ENCODE measurements at regions not wholly inside any gene's neighbourhood (a gene's known extent, or its start where the extent isn't known, plus 50 kb on each side); places are given as distances from the start of the nearest gene placed in this dataset.
"Not testable (repeated sequence)": the region's sequence is repeated elsewhere in the genome, so short reads cannot be mapped to it uniquely, and the experiment has no call there.

DNA sequence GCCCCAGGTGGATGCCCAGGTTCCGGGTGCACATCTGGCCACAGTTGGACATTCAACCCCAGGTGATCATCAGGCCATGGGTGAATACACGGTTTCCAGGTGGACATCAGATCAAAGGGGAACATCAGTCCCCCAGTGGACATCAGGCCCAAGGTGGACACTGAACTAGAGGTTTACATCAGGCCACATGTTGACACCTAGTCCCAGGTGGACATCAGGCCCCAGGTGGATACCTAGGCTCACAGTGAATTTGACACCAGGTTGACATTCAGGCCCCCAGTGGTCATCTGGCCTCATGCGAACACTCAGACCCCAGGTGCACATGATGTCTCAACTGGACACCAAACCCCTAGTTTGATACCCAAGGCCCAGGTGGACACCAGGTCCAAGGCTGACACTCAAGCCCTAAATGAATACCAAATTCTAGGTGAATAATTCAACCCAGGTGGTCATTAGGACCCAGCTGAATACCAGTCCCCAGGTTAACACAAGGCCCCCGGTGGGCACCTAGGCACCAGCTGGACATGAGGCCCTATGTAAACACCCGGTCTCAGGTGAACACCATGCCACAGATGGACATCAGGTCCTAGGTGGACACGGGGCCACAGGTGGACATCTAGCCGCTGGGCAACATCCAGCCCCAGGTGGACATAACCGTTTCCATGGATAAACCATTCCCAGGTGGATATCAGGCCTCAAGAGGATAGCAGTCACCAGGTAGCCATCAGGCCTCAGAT lies 200.4 kb downstream of the POTEM start:
- not testable (repeated sequence) for DNase-seq (ENCODE audit: extremely low read depth, low read depth)

DNA sequence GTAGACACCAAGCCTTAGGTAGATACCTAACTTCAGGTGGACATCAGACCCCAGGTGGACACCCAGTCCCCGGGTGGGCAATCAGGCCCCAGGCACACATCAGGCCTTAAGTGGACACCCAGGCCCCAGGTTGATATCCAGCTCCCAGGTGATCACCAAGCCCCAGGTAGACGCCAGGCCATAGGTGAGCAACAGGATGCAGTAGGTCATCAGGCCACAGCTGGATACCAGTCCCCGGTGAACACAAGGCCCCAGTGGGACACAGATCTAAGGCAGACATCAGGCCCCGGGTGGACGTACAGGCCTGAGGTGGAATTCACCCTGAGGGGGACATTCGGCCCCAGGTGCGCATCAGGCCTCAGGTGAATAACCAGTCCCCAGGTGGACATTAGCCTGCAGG lies 201.0 kb downstream of the POTEM start:
- DNase-seq (ENCODE audit: extremely low read depth, low read depth): not testable (repeated sequence)

DNA sequence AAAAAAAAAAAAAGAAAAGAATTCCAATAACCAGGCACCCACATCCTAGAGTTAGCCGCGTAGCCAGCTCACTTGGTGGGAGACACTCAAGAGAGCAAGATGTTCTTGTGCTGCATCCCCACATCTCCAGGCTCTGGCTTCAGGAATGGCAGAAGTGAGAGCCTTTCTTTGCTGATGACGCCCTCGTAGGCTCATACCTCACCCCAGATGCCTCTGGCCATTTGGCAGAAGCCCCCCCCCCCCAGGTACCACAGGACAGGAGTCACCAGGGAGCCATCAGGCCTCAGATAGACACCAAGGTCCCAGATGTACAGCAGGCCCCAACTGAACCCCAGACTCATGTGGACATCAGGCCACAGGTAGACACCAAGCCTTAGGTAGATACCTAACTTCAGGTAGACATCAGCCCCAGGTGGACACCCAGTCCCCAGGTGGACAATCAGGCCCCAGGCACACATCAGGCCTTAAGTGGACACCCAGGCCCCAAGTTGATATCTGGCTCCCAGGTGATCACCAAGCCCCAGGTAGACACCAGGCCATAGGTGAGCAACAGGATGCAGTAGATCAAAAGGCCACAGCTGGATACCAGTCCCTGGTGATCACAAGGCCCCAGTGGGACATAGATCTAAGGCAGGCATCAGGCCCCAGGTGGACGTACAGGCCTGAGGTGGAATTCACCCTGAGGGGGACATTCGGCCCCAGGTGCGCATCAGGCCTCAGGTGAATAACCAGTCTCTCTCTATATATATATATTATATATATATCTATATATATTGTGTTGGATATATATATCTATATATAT lies 202.5 kb downstream of the POTEM start:
- DNase-seq (ENCODE audit: extremely low read depth, low read depth): not testable (repeated sequence)

DNA sequence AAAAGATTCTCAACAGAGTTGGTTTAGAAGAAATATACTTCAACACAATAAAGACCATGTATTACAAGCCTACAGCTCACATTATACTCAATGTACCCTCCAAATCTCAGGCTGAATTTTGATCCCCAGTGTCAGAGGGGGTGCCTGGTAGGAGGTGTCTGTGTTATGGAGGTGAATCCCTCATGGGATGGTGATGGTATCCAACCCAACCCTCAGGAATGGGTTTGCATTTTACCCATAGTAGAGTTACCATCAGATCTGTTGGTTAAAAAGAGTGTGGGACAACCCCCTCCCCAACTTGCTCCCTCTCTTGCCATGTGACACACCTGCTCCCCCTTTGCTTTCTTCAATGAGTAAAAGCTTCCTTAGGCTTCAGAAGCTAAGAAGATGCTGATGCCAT lies 205.5 kb downstream of the POTEM start:
- DNase-seq (ENCODE audit: extremely low read depth, low read depth): not testable (repeated sequence)

DNA sequence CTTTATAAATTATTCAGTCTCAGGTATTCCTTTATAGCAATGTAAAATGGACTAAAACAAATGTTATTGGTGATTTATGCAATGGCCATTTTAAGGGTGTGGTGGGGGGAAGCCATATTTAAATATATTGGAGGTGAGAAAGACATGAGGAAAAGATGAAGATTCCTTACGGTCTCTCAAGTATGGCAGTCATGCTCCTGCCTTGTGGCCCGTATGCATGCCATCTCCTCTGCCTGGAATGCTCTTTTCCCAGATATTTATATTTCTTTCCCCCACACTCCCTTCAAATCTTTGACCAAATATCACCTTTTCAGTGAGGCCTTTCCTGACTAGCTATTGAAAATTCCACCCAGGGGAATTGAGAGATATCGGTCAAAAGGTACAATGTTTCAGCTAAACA lies 206.0 kb downstream of the POTEM start:
- DNase-seq (ENCODE audit: extremely low read depth, low read depth): not testable (repeated sequence)

DNA sequence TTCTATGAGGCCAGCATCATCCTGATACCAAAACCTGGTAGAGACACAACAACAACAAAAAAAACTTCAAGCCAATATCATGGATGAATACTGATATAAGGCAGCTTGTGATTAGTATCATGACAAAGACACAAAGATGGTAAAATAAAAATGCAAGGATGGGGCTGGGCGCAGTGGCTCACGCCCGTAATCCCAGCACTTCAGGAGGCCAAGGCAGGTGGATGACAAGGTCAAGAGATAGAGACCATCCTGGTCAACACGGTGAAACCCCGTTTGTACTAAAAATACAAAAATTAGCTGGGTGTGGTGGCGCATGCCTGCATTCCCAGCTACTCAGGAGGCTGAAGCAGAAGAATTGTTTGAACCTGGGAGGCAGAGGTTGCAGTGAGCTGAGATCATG lies 210.2 kb downstream of the POTEM start:
- not testable (repeated sequence) for DNase-seq (ENCODE audit: extremely low read depth, low read depth)

DNA sequence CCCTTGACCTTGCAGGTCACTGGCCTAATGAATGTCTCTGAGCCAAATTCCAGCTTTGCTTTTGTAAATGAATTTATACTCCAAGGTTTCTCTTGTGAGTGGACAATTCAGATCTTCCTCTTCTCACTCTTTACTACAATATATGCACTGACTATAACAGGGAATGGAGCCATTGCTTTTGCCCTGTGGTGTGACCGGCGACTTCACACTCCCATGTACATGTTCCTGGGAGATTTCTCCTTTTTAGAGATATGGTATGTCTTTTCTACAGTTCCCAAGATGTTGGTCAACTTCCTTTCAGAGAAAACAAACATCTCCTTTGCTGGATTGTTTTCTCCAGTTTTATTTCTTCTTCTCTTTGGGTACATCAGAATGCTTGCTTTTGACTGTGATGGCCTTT lies 213.1 kb downstream of the POTEM start:
- DNase-seq (ENCODE audit: extremely low read depth, low read depth): not testable (repeated sequence)

DNA sequence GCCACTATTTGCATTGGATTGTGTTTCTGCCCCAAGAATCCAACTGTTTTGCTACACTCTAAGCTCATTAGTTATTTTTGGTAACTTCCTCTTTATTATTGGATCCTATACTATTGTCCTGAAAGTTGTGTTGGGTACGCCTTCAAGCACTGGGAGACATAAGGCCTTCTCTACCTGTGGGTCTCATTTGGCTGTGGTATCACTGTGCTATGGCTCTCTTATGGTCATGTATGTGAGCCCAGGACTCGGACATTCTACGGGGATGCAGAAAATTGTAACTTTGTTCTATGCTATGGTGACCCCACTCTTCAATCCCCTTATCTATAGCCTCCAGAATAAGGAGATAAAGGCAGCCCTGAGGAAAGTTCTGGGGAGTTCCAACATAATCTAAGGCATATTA lies 213.6 kb downstream of the POTEM start:
- DNase-seq (ENCODE audit: extremely low read depth, low read depth): not testable (repeated sequence)

DNA sequence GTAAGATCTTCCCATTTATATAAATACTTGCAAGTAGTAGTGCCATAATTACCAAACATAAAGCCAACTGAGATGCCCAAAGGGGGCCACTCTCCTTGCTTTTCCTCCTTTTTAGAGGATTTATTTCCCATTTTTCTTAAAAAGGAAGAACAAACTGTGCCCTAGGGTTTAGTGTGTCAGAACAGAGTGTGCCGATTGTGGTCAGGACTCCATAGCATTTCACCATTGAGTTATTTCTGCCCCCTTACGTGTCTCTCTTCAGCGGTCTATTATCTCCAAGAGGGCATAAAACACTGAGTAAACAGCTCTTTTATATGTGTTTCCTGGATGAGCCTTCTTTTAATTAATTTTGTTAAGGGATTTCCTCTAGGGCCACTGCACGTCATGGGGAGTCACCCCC lies 227.9 kb downstream of the POTEM start:
- DNase-seq (ENCODE audit: extremely low read depth, low read depth): not testable (repeated sequence)

DNA sequence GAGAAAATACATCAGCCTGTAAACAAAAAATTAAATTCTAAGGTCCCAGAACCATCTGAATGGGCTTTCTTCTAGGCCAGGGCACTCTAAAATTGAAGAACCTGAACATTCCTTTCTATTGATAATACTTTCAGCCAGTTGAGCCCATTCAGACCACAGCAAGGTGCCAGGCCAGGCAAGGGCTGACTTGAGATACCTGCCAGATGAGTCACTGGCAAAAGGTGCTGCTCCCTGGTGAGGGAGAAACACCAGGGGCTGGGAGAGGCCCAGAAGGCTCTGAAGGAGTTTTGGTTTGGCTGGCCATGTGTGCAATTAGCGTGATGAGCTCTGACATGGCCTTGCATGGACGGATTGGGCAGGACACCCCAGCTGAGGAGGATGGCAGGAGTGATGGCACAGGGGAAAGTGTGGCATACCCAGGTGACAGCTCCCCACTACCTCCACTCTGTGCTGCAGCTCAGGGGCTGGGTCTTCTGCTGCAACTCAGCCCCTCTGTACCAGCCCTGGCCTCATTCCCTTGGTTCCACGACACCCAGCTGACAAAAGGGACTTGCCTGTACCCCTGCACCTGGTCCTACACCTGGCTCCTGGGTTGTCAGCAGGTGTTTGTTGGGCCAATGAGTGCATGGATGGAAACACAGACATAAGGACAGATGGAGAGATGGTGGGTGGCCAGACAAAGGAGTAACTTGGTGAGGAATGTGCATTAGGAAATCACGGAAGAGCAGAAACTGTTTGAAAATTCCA lies 230.4 kb downstream of the POTEM start:
- DNase-seq (ENCODE audit: extremely low read depth, low read depth): not testable (repeated sequence)

DNA sequence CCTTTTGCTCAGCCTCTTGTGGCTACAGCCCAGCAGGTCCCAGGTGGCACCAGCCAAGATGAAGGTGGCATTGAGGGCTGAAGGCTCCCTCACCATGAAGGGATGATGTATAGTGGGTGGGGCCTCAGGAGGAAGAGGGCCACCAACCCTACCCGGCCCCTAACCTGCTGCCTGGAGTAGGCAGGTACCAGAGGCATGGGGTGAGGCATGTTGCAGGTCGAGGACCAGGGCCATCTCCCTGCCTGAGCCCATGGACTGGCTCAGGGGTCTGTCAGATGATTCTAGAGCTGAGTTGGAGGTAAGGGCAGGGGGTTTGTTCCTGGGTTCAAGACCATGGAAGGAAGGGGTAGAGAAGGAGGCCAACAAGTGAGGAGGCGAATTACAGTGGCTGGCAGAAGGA lies 231.1 kb downstream of the POTEM start:
- DNase-seq (ENCODE audit: extremely low read depth, low read depth): not testable (repeated sequence)

DNA sequence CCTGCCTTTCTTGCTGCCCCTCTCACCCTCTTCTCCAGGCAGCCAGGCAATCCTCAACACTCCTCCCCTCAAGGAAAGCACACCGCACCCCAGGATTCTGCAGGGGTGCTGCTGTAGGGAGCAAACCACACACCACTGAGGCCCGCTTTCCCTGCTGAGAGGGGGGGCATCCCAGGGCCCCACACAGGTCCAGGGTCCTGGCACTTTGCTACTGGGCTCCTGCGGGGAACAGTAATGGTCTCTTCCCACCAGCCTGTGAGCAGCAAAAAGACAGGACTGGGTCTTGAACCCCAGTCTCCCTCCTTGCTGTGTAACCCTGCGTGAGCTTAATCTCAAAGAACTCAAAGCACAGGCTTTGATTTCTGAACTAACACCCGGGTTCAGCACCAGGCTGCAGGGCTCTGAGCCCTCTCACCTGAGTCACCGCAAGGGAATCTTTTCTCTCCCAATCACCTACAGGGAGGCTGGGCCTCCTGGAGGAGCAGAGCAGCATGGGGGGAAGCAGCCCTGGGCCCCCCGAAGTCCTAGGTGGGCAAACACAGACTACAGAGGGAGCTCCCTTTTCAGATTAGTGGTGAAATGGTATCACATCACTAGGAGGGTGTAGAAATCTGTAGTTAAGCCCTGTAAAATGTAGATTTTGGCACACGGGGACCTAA lies 232.6 kb downstream of the POTEG start:
- not testable (repeated sequence) for DNase-seq (ENCODE audit: extremely low read depth, low read depth)

DNA sequence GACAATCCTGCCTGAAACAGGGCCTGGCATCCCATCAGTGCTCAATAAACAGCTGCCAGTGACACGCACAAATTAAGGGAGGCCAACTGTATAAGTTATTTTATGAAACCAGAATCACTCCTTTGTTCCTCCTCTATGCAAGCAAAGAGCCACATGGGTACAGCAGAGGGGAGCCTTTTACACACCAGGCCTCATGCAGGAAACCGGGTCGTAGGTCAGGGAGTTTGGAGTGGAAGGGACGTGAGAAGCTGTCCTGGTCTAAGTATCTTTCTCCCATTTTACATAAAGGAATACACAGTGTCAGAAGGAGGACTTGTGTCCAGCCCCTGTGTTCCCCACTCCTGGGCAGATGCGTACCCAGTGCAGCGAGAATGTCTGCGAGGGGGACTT lies 232.1 kb downstream of the POTEG start:
- DNase-seq (ENCODE audit: extremely low read depth, low read depth): not testable (repeated sequence)

DNA sequence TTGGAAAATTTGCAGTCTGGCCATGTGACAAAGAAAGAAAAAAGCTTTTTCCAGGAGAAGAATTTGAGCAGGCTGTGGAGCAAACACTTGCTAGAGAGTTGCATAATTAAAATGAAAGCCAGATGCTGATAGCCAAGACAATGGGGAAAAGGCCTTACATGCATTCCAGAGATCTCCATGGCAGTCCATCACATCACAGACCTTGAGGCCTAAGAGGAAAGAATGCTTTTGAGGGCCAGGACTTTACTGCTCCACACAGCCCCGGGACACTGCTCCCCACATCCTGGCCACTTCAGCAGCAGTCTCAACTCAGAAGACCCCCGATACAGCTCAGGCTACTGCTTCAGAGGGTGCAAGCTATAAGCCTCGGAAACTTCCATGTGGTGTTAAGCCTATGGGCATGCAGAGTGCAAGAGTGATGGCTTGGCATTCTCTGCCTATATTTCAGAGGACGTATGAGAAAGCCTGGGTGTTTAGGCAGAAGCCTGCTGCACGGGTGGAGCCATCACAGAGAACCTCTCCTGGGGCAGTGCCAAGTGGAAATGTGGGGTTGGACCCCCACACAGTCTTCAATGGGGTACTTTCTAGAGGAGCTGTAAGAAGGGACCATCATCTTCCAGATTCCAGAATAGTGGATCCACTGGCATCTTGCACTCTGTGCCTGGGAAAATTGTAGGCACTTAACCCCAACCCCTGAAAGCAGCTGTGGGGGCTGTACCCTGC lies 230.7 kb downstream of the POTEG start:
- DNase-seq (ENCODE audit: extremely low read depth, low read depth): not testable (repeated sequence)

DNA sequence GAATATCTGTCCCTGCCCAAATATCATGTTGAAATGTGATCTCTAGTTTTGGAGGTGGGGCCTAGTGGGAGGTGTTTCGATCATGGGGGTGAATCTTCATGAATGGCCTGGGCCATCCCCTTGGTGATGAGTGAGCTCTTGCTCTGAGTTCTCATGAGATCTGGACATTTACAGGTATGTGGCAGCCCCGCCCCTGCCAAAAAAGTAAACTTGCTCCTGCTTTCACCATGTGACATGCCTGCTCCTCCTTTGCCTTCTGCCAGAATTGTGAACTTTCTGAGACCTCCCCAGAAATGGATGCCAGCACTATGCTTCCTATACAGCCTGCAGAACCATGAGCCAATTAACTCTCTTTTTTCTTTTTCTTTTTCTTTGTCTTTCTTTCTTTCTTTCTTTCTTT lies 229.3 kb downstream of the POTEG start:
- not testable (repeated sequence) for DNase-seq (ENCODE audit: extremely low read depth, low read depth)

DNA sequence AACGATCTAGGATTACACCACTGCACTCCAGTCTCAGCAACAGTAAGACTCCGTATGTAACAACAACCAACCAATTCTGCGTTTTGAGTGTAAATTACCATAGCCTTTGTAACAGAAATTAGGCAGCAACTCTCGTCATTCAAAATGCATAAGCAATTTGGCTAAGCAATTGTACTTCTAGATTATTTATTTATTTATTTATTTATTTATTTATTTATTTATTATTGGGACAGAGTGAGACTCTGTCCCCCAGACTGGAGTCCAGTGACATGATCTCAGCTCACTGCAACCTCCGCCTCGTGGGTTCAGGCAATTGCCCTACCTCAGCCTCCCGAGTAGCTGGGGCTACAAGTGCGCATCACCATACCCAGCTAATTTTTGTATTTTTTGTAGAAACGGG lies 217.7 kb downstream of the POTEG start:
- not testable (repeated sequence) for DNase-seq (ENCODE audit: extremely low read depth, low read depth)

DNA sequence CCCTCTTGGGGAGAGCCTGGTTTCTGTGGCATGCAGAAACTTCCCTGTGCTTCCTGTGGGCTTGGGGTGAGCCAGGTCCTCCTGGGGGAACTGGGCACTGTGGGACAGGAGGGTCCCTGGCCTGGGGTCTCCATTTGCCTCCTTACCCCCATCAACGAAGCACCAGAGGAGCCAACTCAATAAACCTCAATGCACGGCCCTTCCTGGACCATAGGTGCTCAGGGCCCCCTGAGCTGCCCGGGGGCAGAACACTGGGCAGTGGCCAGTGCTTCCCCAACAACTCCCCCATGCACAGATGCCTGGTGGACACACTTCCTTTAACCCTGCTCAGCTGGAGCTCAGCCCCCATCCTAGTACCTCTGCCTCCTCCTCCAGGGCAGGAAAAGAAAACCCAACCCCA lies 214.7 kb downstream of the POTEG start:
- not testable (repeated sequence) for DNase-seq (ENCODE audit: extremely low read depth, low read depth)

DNA sequence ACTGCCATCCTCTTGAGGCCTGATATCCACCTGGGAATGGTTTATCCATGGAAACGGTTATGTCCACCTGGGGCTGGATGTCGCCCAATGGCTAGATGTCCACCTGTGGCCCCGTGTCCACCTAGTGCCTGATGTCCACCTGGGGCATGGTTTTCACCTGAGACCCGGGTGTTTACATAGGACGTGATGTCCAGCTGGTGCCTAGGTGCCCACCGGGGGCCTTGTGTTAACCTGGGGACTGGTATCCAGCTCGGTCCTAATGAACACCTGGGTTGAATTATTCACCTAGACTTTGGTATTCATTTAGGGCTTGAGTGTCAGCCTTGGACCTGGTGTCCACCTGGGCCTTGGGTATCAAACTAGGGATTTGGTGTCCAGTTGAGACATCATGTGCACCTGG lies 202.7 kb downstream of the POTEG start:
- not testable (repeated sequence) for DNase-seq (ENCODE audit: extremely low read depth, low read depth)

DNA sequence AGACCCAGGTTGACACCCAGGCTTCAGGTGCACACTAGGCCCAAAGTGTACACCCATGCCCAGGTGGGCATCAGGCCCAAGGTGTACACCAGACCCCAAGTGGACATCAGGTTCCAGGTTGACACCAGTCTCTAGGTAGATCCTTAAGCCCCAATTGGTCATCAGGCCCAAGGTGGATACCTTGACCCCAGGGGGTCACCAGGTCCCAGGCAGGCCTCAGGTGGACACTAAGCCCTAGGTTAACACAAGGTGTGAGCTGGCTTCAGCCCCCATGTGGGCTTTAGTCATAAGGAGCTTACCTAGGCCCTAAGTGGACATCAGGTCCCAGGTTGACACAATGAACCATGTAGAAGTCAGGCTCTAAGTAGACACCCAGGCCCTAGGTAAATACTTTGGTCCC lies 200.1 kb downstream of the POTEG start:
- DNase-seq (ENCODE audit: extremely low read depth, low read depth): not testable (repeated sequence)

DNA sequence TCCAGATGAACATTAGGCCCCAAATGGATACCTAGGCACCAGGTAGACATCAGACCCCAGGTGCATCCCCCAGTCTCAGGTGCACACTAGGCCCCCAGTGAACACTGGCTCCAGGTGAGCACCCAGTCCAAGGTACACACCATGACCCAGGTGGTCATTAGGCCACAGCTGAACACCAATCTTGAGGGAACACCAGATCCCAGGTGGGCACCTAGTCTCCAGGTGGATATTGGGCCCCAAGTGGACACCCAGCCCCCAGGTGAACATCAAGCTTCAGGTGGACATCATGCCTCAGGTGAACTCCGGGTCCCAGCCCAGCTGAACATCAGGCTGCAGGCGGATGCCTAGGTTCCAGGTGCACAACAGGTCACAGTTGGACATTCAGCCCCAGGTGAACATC lies 196.5 kb downstream of the POTEG start:
- not testable (repeated sequence) for DNase-seq (ENCODE audit: extremely low read depth, low read depth)

Data from NCI-H460 (cell line).